SK-N-SH (cell line): ENCODE measurements at regions not wholly inside any gene's neighbourhood (a gene's known extent, or its start where the extent isn't known, plus 50 kb on each side); places are given as distances from the start of the nearest gene placed in this dataset.

ENCODE experiments used
- CTCF ChIP-seq: fragments of 200-600 bp; sonication (generic); IDR thresholded peaks from 2 replicates; pipeline ENCODE4 v1.6.1; 2017; ENCODE audit warnings: antibody characterized with exemption, mild to moderate bottlenecking, moderate library complexity
- ELF1 ChIP-seq: IDR thresholded peaks from 2 replicates; pipeline ENCODE4 v1.4.0; 2012
- GABPA ChIP-seq: IDR thresholded peaks from 2 replicates; pipeline ENCODE4 v1.4.0; 2012; ENCODE audit warnings: low read depth, mild to moderate bottlenecking
- JUND ChIP-seq: IDR thresholded peaks from 2 replicates; pipeline ENCODE4 v1.4.0; 2012
- MAX ChIP-seq: IDR thresholded peaks from 2 replicates; pipeline ENCODE4 v1.4.0; 2012; ENCODE audit warnings: low read depth
- POLR2AphosphoS5 ChIP-seq: IDR thresholded peaks from 2 replicates; pipeline ENCODE4 v1.6.1; 2012; ENCODE audit warnings: low read depth, low read length
- RAD21 ChIP-seq: IDR thresholded peaks from 2 replicates; pipeline ENCODE4 v1.6.1; 2012; ENCODE audit warnings: mild to moderate bottlenecking, low read length
- RCOR1 ChIP-seq: fragments of 150-350 bp; IDR thresholded peaks from 2 replicates; pipeline ENCODE4 v1.6.1; 2017; ENCODE audit warnings: antibody characterized with exemption, low read length
- REST ChIP-seq: IDR thresholded peaks from 2 replicates; pipeline ENCODE4 v1.6.1; 2012; ENCODE audit warnings: mild to moderate bottlenecking, low read depth, low read length, moderate library complexity
- RXRA ChIP-seq: IDR thresholded peaks from 2 replicates; pipeline ENCODE4 v1.4.0; 2012; ENCODE audit warnings: low read depth, mild to moderate bottlenecking, borderline replicate concordance
- TCF12 ChIP-seq: IDR thresholded peaks from 2 replicates; pipeline ENCODE4 v1.4.0; 2012

GRCh38 chr16:5328546-5328945, 231.0 kb upstream of the EEF2KMT start:
- TF ChIP-seq GABPA (no peak), RAD21 (no peak), CTCF (no peak), MAX (no peak), POLR2AphosphoS5 (no peak), REST (no peak), RCOR1 (no peak), RXRA (no peak), TCF12 (no peak), ELF1 (no peak), JUND (no peak)
